ENCODE measurements at regions not wholly inside any gene's neighbourhood (a gene's known extent, or its start where the extent isn't known, plus 50 kb on each side); places are given as distances from the start of the nearest gene placed in this dataset.

DNA sequence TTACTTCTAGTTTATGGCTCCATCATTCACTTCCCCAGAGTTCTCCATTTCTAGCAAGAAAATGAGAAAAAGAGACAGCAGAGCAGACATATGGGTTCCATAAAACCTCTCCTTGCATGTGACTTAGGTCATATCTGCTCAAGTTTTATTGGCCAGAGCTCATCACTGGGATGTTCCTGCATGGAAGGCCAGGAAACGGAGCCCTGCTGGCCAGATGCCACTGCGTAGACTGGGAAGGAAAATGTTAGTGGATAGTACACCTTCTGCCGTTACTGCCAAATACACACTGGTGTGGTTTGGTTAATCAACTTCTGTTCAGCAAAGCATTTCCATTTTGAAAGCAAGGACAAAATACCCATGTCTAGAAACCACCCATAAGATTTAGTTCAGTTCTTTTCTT is 220.6 kb upstream of the TSHZ2 start:
- H3K4me3 ChIP-seq (replicated peaks; ENCODE audit: low read depth, low read length), result no peak overlapping the region
- TF ChIP-seq, protein P1, sequence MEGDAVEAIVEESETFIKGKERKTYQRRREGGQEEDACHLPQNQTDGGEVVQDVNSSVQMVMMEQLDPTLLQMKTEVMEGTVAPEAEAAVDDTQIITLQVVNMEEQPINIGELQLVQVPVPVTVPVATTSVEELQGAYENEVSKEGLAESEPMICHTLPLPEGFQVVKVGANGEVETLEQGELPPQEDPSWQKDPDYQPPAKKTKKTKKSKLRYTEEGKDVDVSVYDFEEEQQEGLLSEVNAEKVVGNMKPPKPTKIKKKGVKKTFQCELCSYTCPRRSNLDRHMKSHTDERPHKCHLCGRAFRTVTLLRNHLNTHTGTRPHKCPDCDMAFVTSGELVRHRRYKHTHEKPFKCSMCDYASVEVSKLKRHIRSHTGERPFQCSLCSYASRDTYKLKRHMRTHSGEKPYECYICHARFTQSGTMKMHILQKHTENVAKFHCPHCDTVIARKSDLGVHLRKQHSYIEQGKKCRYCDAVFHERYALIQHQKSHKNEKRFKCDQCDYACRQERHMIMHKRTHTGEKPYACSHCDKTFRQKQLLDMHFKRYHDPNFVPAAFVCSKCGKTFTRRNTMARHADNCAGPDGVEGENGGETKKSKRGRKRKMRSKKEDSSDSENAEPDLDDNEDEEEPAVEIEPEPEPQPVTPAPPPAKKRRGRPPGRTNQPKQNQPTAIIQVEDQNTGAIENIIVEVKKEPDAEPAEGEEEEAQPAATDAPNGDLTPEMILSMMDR (IDR thresholded peaks at IDR 0.05; ENCODE audit: low read depth, low read length, missing control alignments), result no peak
- DNase-seq (ENCODE audit: extremely low read depth, low read depth), result no peak

DNA sequence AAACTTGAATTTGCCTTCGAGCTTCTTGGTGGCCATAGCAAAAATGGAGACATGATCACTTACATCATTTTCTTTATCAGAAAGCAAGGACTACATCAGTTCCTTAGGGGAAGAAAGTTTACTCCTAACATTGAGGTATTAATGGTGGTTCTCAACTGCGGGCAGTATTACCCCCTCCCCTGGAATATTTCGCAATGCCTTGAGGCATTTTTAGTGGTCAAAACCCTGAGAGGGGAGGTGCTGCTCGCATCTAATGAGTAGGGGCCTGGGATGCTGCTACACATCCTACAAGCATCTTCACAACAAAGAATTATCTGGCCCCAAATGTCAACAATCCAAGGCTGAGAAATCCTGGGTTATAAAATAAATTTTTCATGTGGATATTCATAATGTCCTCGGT is 222.2 kb upstream of the TSHZ2 start:
- H3K4me3 ChIP-seq (replicated peaks; ENCODE audit: low read depth, low read length), result no peak overlapping the region
- TF ChIP-seq, protein P1 (IDR thresholded peaks at IDR 0.05; ENCODE audit: low read depth, low read length, missing control alignments), result no peak
- DNase-seq (ENCODE audit: extremely low read depth, low read depth), result no peak

DNA sequence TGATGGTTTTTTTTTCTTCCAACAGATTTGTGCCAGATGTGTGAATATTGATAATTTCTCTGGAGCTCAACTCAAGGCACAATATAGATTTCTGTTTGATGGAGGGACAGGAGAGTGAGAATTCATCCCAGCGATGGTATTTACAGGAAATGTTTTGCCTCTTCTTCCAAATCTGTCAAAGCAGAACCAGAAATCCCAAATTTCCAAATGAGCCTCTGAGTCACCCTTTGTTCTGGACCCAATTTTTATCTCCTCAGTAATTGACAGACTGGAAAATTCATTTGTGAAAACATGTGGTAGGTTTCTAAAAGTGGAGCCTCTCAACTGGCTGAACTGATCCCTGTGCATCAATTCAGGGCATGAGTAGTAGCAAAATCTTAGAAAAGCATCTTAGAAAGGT is 223.2 kb upstream of the TSHZ2 start:
- TF ChIP-seq, protein P1 (IDR thresholded peaks at IDR 0.05; ENCODE audit: low read depth, low read length, missing control alignments), result no peak
- no peak for DNase-seq (ENCODE audit: extremely low read depth, low read depth)
- no peak overlapping the region for H3K4me3 ChIP-seq (replicated peaks; ENCODE audit: low read depth, low read length)

DNA sequence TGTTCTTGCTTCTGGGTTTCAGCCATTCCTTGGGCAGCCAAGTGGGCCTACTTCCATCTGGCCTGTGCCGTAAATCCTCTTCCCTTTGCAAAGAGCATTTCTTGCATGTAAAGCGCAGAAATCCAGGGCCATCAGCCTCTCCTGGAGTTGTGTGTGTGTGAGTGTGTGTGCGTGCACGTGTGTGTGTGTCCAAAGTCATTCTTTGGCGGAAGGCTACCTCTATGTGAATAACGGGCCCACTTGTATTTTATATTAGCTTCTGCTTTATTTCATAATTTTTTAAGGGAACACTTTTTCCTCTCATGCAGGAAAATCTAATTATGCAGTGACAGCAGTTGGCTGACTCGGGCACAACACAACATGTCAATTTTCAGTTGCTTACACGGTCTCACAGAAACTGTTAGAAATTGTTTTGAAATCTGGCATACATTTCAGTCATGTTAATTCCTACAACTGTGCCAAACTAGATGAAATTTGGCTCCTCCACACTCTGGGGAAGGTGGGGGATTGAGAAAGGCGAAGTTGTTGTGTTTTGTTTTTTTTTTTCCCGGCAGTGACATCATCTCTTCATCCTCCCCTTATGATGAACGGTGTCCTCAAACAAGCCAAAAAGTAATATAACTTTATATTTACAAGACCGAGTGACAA is 223.7 kb upstream of the TSHZ2 start:
- DNase-seq (ENCODE audit: extremely low read depth, low read depth), result no peak
- H3K4me3 ChIP-seq (replicated peaks; ENCODE audit: low read depth, low read length), result no peak overlapping the region

DNA sequence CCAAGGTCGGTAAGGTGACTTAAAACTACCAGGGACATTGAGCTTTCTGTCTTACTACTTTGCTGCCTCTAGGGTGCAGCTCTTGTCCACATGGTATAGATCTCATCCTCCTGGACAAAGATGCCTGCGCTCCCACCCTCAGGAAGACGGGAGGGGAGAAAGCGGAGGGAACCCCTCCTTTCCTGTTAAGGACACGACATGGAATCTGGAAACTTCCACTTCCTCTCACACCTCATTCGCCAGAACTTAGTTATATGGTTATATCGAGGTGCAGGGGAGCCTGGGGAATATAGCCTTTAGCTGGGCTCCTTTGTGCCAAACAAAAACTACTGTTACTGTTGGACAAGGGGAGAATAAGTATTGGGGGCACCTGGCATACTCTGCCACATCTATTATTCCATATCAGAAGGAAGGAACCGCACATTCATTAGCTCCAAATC is 224.3 kb upstream of the TSHZ2 start:
- TF ChIP-seq, protein P1 (IDR thresholded peaks at IDR 0.05; ENCODE audit: low read depth, low read length, missing control alignments), result no peak
- no peak for DNase-seq (ENCODE audit: extremely low read depth, low read depth)
- no peak overlapping the region for H3K4me3 ChIP-seq (replicated peaks; ENCODE audit: low read depth, low read length)

More for the DNA sequence above, 223.7 kb upstream of the TSHZ2 start:
- TF ChIP-seq, protein P1 (IDR thresholded peaks at IDR 0.05; ENCODE audit: low read depth, low read length, missing control alignments), result no peak

DNA sequence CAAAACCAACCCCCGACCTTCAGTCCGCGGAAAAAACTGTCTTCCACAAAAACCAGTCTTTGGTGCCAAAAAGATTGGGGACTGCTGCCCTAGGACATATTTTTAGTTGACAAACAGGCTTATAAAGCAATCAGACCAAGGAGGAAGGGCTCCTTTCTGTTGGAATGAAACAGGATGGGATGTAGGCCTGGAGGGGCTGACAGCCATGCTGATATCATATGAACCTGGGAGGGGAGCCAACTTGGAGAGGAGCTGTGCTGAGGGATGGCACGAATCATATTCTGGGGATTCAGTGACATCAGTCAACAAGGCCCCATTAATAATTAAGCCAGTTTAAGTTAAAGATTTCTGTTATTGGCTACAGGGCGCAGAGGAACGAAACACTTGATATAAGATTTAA is 225.4 kb upstream of the TSHZ2 start:
- TF ChIP-seq, protein P1 (IDR thresholded peaks at IDR 0.05; ENCODE audit: low read depth, low read length, missing control alignments), result no peak
- H3K4me3 ChIP-seq (replicated peaks; ENCODE audit: low read depth, low read length), result no peak overlapping the region
- no peak for DNase-seq (ENCODE audit: extremely low read depth, low read depth)

DNA sequence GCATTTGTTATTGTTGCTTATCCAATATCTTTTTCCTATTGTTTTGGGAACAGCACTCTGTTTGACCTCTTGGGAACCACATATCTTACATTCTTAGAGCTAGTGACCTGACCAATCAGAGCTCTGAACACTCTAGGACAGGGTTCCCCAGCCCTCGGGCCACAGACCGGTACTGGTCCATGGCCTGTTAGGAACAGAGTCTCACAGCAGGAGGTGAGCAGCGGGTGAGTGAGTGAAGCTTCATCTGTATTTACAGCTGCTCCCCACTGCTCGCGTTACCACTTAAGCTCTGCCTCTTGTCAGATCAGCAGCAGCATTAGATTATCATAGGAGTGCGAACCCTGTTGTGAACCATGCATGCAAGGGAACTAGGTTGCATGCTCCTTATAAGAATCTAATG is 226.0 kb upstream of the TSHZ2 start:
- DNase-seq (ENCODE audit: extremely low read depth, low read depth), result no peak
- no peak overlapping the region for H3K4me3 ChIP-seq (replicated peaks; ENCODE audit: low read depth, low read length)
- TF ChIP-seq, protein P1 (IDR thresholded peaks at IDR 0.05; ENCODE audit: low read depth, low read length, missing control alignments), result no peak

Data from HFF-Myc (cell line).